ENCODE measurements at regions not wholly inside any gene's neighbourhood (a gene's known extent, or its start where the extent isn't known, plus 50 kb on each side); places are given as distances from the start of the nearest gene placed in this dataset.

- no peak overlapping the region for H3K27ac ChIP-seq
- 82 to 83% methylated on average over 6 of the region's 6 CpGs for WGBS, 2 donors
These were observed 678.6 kb upstream of the CITED2 start for GRCh38 chr6:140052736-140053729.

GRCh38 chr6:140051521-140052512, 677.4 kb upstream of the CITED2 start:
- 69 to 72% methylated on average over 7 of the region's 7 CpGs for WGBS, 2 donors
- H3K9me3 ChIP-seq: no peaks in the 10 kb centered on the region
- H3K4me3 ChIP-seq: no peak overlapping the region
- intact Hi-C loops (cut with DNase I): no loop called here
- H3K4me1 ChIP-seq: no peaks in the 10 kb centered on the region
- no peak overlapping the region for H3K27ac ChIP-seq
- no peak for TF ChIP-seq POLR2A (IDR thresholded peaks at IDR 0.05)
- TF ChIP-seq CTCF (IDR thresholded peaks at IDR 0.05): no peak
- DNase-seq: no peak
- no peaks in the 10 kb centered on the region for H3K36me3 ChIP-seq
- H3K27me3 ChIP-seq: no peaks in the 10 kb centered on the region

More at GRCh38 chr6:140052736-140053729, 678.6 kb upstream of the CITED2 start:
- Histone ChIP-seq H3K27me3 (no peaks in the 10 kb centered on the region), H3K9me3 (no peaks in the 10 kb centered on the region), H3K36me3 (no peaks in the 10 kb centered on the region), H3K4me3 (no peak overlapping the region), H3K4me1 (no peaks in the 10 kb centered on the region)
- intact Hi-C loops (cut with DNase I): no loop called here
- TF ChIP-seq POLR2A (IDR thresholded peaks at IDR 0.05): no peak
- TF ChIP-seq CTCF (IDR thresholded peaks at IDR 0.05): peak in 2 of 6 experiments; percentile 24 to 43
- no peak for DNase-seq

- no peak overlapping the region for H3K4me3 ChIP-seq
- WGBS, 2 donors: 85 to 91% methylated on average over 15 of the region's 15 CpGs
- H3K36me3 ChIP-seq: no peaks in the 10 kb centered on the region
- intact Hi-C loops (cut with DNase I): no loop called here
- H3K27ac ChIP-seq: no peak overlapping the region
- H3K27me3 ChIP-seq: no peaks in the 10 kb centered on the region
- DNase-seq: no peak
- H3K4me1 ChIP-seq: no peaks in the 10 kb centered on the region
- TF ChIP-seq CTCF (IDR thresholded peaks at IDR 0.05) (no peak), POLR2A (IDR thresholded peaks at IDR 0.05) (no peak)
- H3K9me3 ChIP-seq: no peaks in the 10 kb centered on the region
These were observed 675.9 kb upstream of the CITED2 start for GRCh38 chr6:140050101-140050995.

- no peaks in the 10 kb centered on the region for H3K4me1 ChIP-seq
- H3K36me3 ChIP-seq: no peaks in the 10 kb centered on the region
- H3K9me3 ChIP-seq: no peaks in the 10 kb centered on the region
- intact Hi-C loops (cut with DNase I): no loop called here
- TF ChIP-seq CTCF (IDR thresholded peaks at IDR 0.05) (no peak), POLR2A (IDR thresholded peaks at IDR 0.05) (no peak)
- no peak overlapping the region for H3K4me3 ChIP-seq
- H3K27ac ChIP-seq: no peak overlapping the region
- DNase-seq: no peak
- H3K27me3 ChIP-seq: no peaks in the 10 kb centered on the region
- WGBS, 2 donors: 77% methylated on average over 2 of the region's 2 CpGs
These were observed 674.8 kb upstream of the CITED2 start for GRCh38 chr6:140049251-140049650.
